Esophagus (tissue), 2 donors: ENCODE measurements at regions not wholly inside any gene's neighbourhood (a gene's known extent, or its start where the extent isn't known, plus 50 kb on each side); places are given as distances from the start of the nearest gene placed in this dataset.
"Not testable (repeated sequence)": the region's sequence is repeated elsewhere in the genome, so short reads cannot be mapped to it uniquely, and the experiment has no call there.

ENCODE experiments used
- H3K27ac ChIP-seq, 2 donors: one replicate each; pipeline ENCODE4 v1.5.1; 2013; ENCODE audit warnings: low read depth in 2 of 2, mild to moderate bottlenecking in 2 of 2, inconsistent platforms in 1 of 2, low read length in 1 of 2, moderate library complexity in 1 of 2
- H3K27me3 ChIP-seq, 2 donors: one replicate each; pipeline ENCODE4 v1.6.1; 2013; ENCODE audit warnings: low read length in 2 of 2, control low read depth in 1 of 2, mild to moderate bottlenecking in 1 of 2; ENCODE audit not compliant: insufficient read depth in 2 of 2, control insufficient read depth in 1 of 2
- H3K36me3 ChIP-seq, 2 donors: one replicate each; pipeline ENCODE4 v1.6.1; 2013; ENCODE audit warnings: low read length in 1 of 2; ENCODE audit not compliant: control insufficient read depth in 2 of 2, insufficient read depth in 2 of 2
- H3K4me1 ChIP-seq, 2 donors: one replicate each; pipeline ENCODE4 v1.6.1; 2013; ENCODE audit warnings: low read length in 1 of 2; ENCODE audit not compliant: control insufficient read depth in 2 of 2, insufficient read depth in 2 of 2
- H3K4me3 ChIP-seq, 2 donors: one replicate each; pipeline ENCODE4 v1.5.1; 2013; ENCODE audit warnings: low read length in 2 of 2, mild to moderate bottlenecking in 2 of 2, low read depth in 1 of 2, moderate library complexity in 1 of 2
- H3K9me3 ChIP-seq, 2 donors: one replicate each; pipeline ENCODE4 v1.6.1; 2013; ENCODE audit warnings: mild to moderate bottlenecking in 2 of 2, low read depth in 1 of 2, low read length in 1 of 2, moderate library complexity in 1 of 2; ENCODE audit not compliant: control insufficient read depth in 2 of 2, insufficient read depth in 1 of 2
- WGBS, 2 donors: extraction: QIAGEN DNeasy Blood & Tissue Kit; methylation state at CpG; one replicate each; pipeline ENCODE4 v1.1.7; 2013; 5-methylcytosine and 5-hydroxymethylcytosine counted together
- donor health status: healthy with polysubstance abuse.
- donor health status: Bipolar disorder and iron deficiency.

DNA sequence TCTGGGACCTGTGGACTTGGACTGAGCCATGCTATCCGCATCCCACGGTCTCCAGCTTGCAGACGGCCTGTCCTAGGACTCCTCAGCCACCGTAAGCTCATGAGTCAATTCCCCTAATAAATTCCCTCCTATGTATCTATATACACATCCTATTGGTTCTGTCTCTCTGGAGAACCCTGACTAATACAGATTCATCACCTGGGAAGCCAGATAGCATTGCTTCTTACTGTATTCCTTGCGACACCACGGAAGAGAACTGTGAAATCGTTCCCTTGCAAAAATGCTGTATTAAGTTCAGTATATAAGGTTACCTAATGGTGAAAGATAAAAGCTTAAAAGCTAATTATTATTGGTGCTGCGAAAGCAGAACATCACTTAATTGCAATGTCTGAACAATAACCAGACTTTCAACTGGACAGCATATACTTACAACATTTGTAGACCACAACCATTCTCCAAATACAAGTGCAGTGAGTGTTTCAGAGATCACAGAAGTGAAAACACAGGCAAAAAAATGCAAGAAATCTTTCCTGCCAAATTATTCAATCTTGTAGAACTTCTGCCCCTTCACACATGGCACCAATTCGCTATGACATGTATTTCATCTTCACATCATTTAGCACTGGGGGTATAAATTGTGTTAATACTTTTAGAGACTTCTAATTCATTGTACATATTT is 352.9 kb downstream of the TXNL1 start:
- no peaks in the 10 kb centered on the region for H3K36me3 ChIP-seq
- no peak overlapping the region for H3K27ac ChIP-seq
- no peaks in the 10 kb centered on the region for H3K27me3 ChIP-seq
- WGBS, 2 donors: 96 to 97% methylated on average over 9 of the region's 9 CpGs
- no peaks in the 10 kb centered on the region for H3K4me1 ChIP-seq
- H3K4me3 ChIP-seq: no peak overlapping the region
- H3K9me3 ChIP-seq: no peaks in the 10 kb centered on the region

DNA sequence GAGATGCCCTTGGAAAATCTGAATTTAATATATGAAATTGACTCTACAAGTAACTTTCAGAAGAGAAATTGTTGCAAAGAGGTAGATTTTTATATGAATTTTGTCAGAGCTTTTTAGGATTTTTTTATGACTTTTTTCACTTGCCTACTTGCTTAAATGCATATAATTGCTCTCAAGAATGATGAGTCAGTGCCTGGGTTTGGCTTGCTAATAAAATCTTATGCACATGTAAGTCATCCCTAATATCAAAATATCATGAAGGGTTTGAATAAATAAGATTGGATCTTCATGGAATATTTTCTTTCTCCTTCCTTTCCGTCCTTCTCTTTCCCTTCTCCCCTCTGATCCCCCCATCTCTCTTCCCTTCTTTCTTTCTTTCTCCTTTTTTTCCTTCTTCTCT is 354.1 kb downstream of the TXNL1 start:
- H3K27me3 ChIP-seq: no peaks in the 10 kb centered on the region
- no peaks in the 10 kb centered on the region for H3K9me3 ChIP-seq
- H3K27ac ChIP-seq: no peak overlapping the region
- WGBS, 2 donors: 70 to 77% methylated on average over 1 of the region's 1 CpG
- H3K4me1 ChIP-seq: no peaks in the 10 kb centered on the region
- H3K36me3 ChIP-seq: no peaks in the 10 kb centered on the region
- no peak overlapping the region for H3K4me3 ChIP-seq

DNA sequence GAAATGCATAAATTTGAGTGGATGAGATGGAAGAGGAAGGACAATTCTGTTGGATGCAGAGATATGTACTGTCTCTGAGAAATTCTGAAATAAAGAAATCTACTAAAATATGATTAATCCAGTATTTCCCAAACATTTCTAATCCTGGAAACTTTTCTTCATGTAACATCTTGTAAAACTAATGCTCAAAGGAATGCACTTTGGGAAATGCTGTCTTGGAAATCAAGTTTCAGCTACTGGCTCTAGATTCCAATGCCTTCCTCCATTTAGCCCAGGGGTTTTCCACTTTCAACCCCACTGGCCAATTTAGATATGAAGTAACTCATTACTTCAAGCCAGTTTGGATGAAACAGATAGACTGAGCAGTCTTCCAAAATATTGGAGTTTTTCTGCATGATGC is 355.1 kb downstream of the TXNL1 start:
- no peaks in the 10 kb centered on the region for H3K36me3 ChIP-seq

DNA sequence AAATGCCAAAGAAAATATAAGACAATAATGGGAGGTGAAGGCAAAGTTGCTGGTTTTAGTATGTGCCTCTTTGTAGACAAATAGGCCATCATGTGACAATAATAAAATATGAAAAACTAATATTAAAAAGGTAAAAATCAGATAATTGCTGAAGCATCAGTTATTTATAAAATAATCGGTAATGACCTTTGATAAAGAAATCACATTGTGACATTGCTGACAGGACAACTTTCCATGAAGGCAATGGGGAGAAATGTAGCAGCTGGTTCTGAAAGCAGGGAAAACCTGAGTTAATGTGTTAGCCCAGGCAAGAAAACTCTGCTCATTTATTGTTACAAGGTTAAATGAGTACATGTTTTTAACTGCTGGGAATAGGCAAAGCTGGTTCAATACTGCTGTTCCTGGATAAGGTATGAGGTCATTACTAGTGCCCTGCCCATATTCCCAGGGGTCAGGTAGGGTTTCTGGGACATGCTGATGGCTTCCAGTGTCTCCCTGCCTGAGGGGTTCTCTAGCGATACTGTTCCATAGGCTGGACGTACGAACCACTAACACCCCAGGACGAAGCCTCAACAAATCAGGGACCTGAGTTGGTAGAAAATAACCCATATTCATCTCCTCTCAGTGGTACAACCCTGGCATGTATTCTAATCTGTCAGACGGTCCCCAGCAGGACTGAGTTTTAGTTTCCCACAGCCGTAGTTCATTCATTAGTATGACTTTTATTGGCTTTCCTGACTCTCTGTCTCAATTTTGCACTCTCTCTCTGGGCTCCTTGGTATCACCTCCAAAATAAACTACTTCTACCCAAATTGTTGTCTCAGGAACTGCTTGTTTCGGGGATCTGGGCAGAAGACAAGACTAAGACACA is 355.9 kb downstream of the TXNL1 start:
- no peaks in the 10 kb centered on the region for H3K9me3 ChIP-seq
- H3K27me3 ChIP-seq: no peaks in the 10 kb centered on the region
- no peaks in the 10 kb centered on the region for H3K4me1 ChIP-seq
- H3K27ac ChIP-seq: no peak overlapping the region
- H3K4me3 ChIP-seq: no peak overlapping the region
- no peaks in the 10 kb centered on the region for H3K36me3 ChIP-seq
- 89 to 95% methylated on average over 8 of the region's 8 CpGs for WGBS, 2 donors

More for the DNA sequence above, 355.1 kb downstream of the TXNL1 start:
- Histone ChIP-seq H3K27me3 (no peaks in the 10 kb centered on the region), H3K27ac (no peak overlapping the region), H3K4me3 (no peak overlapping the region), H3K4me1 (no peaks in the 10 kb centered on the region), H3K9me3 (no peaks in the 10 kb centered on the region)

DNA sequence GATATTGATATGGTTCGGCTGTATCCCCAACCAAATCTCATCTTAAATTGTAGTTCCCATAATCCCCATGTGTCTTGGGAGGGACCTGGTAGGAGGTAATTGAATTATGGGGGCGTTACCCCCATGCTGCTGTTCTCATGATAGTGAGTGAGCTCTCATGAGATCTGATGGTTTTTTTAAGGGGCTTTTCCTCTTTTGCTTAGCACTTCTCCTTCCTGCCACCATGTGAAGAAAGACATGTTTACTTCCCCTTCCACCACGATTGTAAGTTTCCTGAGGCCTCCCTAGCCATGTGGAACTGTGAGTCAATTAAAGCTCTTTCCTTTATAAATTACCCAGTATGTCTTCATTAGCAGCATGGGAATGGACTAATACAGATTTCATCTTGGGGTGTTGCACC is 358.6 kb downstream of the TXNL1 start:
- not testable (repeated sequence) for H3K9me3 ChIP-seq, H3K4me3 ChIP-seq, H3K36me3 ChIP-seq, H3K27ac ChIP-seq, H3K4me1 ChIP-seq, H3K27me3 ChIP-seq
- 75 to 79% methylated on average over 3 of the region's 3 CpGs for WGBS, 2 donors

DNA sequence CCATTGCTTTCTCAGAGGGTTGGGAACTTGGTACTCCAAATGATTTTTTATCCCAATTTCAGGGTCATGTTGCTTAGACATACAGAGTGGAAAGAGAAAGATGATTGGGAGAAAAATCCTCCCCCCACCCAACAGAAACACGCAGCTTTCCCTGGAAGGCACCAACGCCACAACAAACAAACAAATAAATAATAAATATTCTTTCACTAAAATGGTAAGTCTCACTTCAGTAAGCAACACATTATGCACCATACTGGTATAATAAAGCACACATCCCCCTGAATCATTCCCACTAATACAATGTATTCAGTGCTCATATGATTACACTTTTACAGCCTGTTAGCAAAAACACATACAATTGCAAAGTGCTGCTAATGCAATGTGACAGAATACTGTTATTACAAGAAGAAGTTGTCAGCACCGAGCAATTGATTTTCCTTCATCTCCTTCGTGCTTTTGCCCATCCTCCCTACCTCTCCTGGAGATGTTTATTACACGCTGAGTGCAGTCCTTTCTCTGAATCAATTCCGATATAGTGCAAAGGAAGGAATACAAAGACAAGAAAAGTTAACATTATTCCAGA is 359.9 kb downstream of the TXNL1 start:
- Histone ChIP-seq H3K9me3 (no peaks in the 10 kb centered on the region), H3K27me3 (no peaks in the 10 kb centered on the region), H3K4me3 (no peak overlapping the region), H3K27ac (no peak overlapping the region), H3K36me3 (no peaks in the 10 kb centered on the region), H3K4me1 (no peaks in the 10 kb centered on the region)
- 74 to 83% methylated on average over 6 of the region's 6 CpGs for WGBS, 2 donors

DNA sequence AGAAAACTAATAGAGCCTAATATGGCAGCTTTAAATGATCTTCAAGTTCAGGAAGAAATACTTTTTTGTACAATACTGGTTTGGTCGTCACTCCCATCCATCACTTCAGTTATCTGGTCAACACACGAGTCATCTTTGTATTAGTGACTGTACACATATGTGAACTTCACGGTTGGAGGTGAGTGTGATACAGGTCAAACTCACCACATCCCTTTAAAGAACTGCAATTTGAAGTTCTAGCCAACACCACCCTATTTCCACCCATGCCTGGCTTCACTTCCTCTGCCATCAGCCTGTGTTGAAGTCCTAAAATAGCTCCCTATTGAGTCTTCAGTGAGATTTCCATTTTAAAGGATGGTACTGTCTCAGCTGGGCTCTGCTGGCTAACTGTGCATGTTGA is 361.9 kb downstream of the TXNL1 start:
- no peaks in the 10 kb centered on the region for H3K9me3 ChIP-seq
- WGBS, 2 donors: 76 to 82% methylated on average over 3 of the region's 3 CpGs
- no peaks in the 10 kb centered on the region for H3K27me3 ChIP-seq
- no peak overlapping the region for H3K27ac ChIP-seq
- no peaks in the 10 kb centered on the region for H3K4me1 ChIP-seq
- H3K36me3 ChIP-seq: no peaks in the 10 kb centered on the region
- H3K4me3 ChIP-seq: no peak overlapping the region

DNA sequence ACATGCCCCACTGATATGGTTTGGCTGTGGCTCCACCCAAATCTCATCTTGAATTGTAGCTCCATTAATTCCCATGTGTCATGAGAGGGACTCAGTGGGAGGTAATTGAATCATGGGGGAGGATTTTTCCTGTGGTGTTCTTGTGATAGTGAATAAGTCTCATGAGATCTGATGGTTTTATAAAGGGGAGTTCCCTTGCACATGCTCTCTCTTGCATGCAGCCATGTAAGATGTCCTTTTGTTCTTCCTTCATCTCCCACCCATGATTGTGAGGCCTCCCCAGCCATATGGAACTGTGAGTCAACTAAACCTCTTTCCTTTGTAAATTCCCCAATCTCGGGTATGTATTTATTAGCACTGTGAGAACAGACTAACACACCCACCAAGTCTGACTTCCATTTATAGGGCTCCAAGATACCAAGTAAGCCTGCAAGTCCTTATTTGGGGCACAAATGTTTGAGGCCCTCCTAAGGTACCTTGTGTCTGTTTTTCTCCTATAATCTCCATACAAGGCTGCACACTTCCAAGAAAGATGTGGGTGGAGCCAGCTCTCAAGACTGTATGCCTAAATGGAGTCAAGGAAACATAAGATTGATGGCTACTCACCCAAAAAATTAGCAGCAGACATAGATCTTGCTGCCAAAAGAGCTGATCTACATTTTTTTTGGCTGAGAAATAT is 364.7 kb downstream of the TXNL1 start:
- Histone ChIP-seq H3K9me3 (no peaks in the 10 kb centered on the region), H3K27me3 (no peaks in the 10 kb centered on the region), H3K36me3 (no peaks in the 10 kb centered on the region), H3K4me3 (no peak overlapping the region), H3K4me1 (no peaks in the 10 kb centered on the region), H3K27ac (no peak overlapping the region)
- 77 to 89% methylated on average over 1 of the region's 1 CpG for WGBS, 2 donors

DNA sequence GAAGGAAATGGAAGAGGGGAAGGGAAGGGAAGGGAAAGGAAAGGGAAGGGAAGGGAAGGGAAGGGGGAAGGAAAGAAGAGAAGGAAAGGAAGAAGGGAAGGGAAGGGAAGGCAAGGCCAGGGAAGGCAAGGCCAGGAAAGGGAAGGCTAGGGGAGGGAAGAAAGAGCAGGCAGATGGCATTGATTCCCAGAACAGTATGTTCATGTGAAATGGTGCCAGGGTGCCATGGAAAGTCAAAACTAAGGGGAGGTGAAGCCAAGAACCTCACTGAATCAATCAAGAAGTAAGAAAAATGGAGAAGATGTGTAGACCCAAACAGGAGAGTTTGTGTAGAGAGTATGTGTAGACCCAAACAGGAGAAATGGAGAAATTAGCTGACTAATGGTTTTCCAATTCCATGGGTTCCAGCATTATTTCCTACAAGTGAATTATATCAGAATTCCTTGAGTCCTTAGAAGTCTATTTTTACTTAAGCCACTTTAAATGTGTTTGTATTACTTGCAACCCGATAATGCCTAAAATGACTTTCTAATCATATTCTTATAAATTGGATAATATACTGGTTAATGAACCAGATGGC is 367.6 kb downstream of the TXNL1 start:
- 96 to 99% methylated on average over 1 of the region's 1 CpG for WGBS, 2 donors
- Histone ChIP-seq H3K27ac (no peak overlapping the region), H3K27me3 (no peaks in the 10 kb centered on the region), H3K36me3 (no peaks in the 10 kb centered on the region), H3K4me1 (no peaks in the 10 kb centered on the region), H3K9me3 (no peaks in the 10 kb centered on the region), H3K4me3 (no peak overlapping the region)
